ENCODE measurements at regions not wholly inside any gene's neighbourhood (a gene's known extent, or its start where the extent isn't known, plus 50 kb on each side); places are given as distances from the start of the nearest gene placed in this dataset.
"Not testable (repeated sequence)": the region's sequence is repeated elsewhere in the genome, so short reads cannot be mapped to it uniquely, and the experiment has no call there.

DNA sequence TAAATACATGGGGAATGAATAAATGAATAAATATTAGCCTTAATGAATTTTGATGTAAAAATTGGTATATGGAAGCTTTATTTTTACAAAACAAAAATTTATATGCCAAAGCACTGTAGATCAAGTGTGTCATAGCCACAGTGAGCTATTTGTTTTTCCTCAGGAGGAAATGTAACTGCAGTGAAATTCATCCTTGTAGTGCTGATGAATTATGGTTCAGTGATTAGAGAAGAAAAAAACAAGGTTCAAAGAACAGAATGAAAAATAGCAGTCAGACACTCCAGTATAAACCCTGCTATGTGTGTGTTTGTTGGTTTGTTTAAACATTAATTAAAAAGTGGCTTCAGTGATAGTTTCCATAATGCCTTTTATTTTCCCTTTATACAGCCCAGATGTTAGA lies 228.0 kb upstream of the GPR149 start:
- DNase-seq (ENCODE audit: extremely low spot score) = no peak
- ChIA-PET CTCF (interaction anchor here (1.5 to 1.9 kb wide), 2 partner anchors 9 to 10 kb away, joined by 4 to 7 read pairs; no protein-coding TSS in a partner anchor), POLR2A (no interaction called here)
- TF ChIP-seq, protein P1, sequence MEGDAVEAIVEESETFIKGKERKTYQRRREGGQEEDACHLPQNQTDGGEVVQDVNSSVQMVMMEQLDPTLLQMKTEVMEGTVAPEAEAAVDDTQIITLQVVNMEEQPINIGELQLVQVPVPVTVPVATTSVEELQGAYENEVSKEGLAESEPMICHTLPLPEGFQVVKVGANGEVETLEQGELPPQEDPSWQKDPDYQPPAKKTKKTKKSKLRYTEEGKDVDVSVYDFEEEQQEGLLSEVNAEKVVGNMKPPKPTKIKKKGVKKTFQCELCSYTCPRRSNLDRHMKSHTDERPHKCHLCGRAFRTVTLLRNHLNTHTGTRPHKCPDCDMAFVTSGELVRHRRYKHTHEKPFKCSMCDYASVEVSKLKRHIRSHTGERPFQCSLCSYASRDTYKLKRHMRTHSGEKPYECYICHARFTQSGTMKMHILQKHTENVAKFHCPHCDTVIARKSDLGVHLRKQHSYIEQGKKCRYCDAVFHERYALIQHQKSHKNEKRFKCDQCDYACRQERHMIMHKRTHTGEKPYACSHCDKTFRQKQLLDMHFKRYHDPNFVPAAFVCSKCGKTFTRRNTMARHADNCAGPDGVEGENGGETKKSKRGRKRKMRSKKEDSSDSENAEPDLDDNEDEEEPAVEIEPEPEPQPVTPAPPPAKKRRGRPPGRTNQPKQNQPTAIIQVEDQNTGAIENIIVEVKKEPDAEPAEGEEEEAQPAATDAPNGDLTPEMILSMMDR (IDR thresholded peaks at IDR 0.05; ENCODE audit: control extremely low read depth, extremely low read depth, low read depth, missing control alignments) = no peak

DNA sequence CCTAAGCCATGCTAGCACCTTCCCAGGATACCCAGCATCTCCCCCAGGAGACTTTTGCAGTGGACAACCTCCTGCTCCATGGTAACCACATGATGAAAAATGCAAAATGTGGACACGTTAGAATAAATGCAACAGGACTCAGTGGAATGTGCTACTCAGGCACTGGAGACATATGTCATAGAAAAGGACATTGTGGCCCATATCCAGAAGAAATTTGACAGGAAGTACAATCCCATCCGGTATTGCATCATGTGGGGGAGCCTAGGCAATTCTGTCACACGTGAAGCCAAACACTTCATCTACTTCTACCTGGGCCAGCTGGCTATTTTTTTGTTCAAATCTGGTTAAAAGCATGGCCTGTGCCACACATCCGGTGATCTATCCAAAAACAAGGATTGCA lies 227.2 kb upstream of the GPR149 start:
- ChIA-PET POLR2A (no interaction called here), CTCF (interaction anchor here (1.5 to 1.9 kb wide), 2 partner anchors 9 to 10 kb away, joined by 4 to 7 read pairs; no protein-coding TSS in a partner anchor)
- TF ChIP-seq, protein P1 (IDR thresholded peaks at IDR 0.05; ENCODE audit: control extremely low read depth, extremely low read depth, low read depth, missing control alignments) = no peak
- no peak for DNase-seq (ENCODE audit: extremely low spot score)

DNA sequence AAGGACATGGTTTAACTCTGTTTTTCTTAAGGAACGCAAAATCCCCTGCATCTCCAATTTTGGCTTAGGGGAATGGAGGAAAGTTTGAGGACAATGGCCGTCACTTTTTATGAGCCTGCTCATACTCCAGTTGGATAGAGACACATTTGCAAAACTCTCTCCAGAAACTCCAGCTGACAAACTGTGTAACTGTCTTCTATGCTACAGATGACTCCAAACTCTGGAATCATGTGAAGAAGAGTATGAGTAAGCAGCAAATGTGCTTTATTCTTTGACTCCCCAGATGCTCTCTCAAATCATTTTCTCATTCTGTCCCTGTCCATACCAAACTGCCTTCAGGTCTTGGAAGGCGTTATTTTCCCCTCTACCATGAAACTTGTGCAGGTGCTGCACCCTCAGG lies 226.5 kb upstream of the GPR149 start:
- CTCF ChIA-PET = interaction anchor here (1.5 kb wide), 1 partner anchor 11 kb away, joined by 4 read pairs; no protein-coding TSS in a partner anchor
- DNase-seq (ENCODE audit: extremely low spot score) = no peak
- TF ChIP-seq, protein P1 (IDR thresholded peaks at IDR 0.05; ENCODE audit: control extremely low read depth, extremely low read depth, low read depth, missing control alignments) = no peak
- POLR2A ChIA-PET = no interaction called here

DNA sequence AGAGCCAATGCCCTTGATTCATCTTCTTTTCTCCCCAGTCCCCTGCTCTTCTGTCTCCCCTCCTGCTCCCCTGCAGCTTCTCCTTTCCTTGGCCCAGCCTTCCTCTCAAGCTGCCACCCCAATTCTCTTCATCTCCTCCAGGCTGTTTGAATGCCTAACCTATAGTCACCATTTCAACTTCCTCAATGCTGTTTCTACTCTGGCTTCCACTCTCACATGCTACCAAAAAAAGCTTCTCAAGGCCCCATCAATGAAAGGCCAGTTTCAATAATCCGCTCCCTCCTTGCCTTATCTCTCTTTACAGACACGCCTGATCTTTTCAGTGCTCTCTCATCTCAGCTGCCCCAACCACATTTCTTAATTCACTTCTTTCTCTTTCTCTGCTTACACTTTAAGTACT lies 212.2 kb upstream of the GPR149 start:
- no peak for DNase-seq (ENCODE audit: extremely low spot score)
- CTCF ChIA-PET = interaction anchor here (1.0 to 1.2 kb wide), 2 partner anchors 15 to 23 kb away, joined by 3 to 4 read pairs; no protein-coding TSS in a partner anchor
- POLR2A ChIA-PET = no interaction called here

DNA sequence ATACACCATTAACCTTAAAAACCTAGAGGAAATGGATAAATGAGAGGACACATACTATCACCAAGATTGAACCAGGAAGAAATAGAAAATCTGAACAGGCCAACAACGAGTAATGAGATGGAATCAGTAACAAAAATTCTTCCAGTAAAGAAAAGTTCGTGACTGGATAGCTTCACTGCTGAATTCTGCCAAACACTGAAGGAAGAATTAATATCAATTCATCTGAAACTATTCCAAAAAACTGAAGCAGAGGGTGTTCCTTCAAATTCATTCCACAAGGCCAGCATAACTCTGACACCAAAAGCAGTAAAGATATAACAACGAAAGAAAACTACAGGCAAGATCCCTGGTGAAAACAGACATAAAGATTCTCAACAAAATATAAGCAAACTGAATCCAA lies 195.8 kb upstream of the GPR149 start:
- TF ChIP-seq, protein P1 (IDR thresholded peaks at IDR 0.05; ENCODE audit: control extremely low read depth, extremely low read depth, low read depth, missing control alignments) = no peak
- DNase-seq (ENCODE audit: extremely low spot score) = no peak
- ChIA-PET POLR2A (no interaction called here), CTCF (no interaction called here)

More for the DNA sequence above, 212.2 kb upstream of the GPR149 start:
- TF ChIP-seq, protein P1 (IDR thresholded peaks at IDR 0.05; ENCODE audit: control extremely low read depth, extremely low read depth, low read depth, missing control alignments) = no peak

DNA sequence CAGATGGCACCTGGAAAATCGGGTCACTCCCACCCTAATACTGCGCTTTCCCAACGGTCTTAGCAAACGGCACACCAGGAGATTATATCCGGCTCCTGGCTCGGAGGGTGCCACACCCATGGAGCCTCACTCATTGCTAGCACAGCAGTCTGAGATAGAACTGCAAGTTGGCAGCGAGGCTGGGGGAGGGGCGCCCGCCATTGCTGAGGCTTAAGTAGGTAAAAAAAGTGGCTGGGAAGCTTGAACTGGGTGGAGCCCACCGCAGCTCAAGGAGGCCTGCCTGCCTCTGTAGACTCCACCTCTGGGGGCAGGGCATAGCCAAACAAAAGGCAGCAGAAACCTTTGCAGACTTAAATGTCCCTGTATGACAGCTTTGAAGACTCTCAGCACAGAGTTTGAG lies 189.6 kb upstream of the GPR149 start:
- DNase-seq (ENCODE audit: extremely low spot score); POLR2A ChIA-PET; CTCF ChIA-PET: not testable (repeated sequence)

DNA sequence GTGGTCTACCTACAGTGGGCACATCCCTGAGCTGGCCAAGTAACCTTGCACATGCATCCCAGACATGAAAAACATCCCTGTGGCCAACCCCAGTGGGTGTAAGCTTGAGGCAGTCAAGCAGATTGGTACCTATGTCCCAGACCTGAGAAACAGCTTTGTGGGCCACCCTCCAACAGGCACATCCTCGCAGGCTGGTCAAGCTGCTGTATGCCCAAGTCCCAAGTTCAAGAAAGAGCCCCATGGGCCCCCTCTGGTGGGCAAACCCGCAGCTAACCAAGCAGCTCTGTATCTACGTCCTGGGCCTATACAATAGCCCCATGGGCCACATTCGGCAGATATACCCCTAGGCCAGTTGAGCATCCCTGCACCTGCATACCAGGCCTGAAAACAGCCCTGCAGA lies 186.3 kb upstream of the GPR149 start:
- POLR2A ChIA-PET = no interaction called here
- TF ChIP-seq, protein P1 (IDR thresholded peaks at IDR 0.05; ENCODE audit: control extremely low read depth, extremely low read depth, low read depth, missing control alignments) = no peak
- CTCF ChIA-PET = interaction anchor here (1.1 to 2.5 kb wide), 3 partner anchors 8 to 61 kb away, joined by 3 to 8 read pairs (median 3); no protein-coding TSS in a partner anchor
- no peak for DNase-seq (ENCODE audit: extremely low spot score)

All from GM10248 (cell line).